SK-MEL-5 (cell line): ENCODE measurements at regions not wholly inside any gene's neighbourhood (a gene's known extent, or its start where the extent isn't known, plus 50 kb on each side); places are given as distances from the start of the nearest gene placed in this dataset.
"Not testable (repeated sequence)": the region's sequence is repeated elsewhere in the genome, so short reads cannot be mapped to it uniquely, and the experiment has no call there.

ENCODE experiments used
- DNase-seq: peaks from one replicate; pipeline ENCODE4 v3.0.0-alpha.2; 2016; ENCODE audit warnings: low read depth, low spot score
- in situ Hi-C: cut with HindIII; loops from 2 replicates; pipeline ENCODE4 v1.10.0; 2016; ENCODE audit warnings: low sequenced_read_pairs, high pct_unique_total_duplicates, low pct_unique_long_range_greater_than_20kb

DNA sequence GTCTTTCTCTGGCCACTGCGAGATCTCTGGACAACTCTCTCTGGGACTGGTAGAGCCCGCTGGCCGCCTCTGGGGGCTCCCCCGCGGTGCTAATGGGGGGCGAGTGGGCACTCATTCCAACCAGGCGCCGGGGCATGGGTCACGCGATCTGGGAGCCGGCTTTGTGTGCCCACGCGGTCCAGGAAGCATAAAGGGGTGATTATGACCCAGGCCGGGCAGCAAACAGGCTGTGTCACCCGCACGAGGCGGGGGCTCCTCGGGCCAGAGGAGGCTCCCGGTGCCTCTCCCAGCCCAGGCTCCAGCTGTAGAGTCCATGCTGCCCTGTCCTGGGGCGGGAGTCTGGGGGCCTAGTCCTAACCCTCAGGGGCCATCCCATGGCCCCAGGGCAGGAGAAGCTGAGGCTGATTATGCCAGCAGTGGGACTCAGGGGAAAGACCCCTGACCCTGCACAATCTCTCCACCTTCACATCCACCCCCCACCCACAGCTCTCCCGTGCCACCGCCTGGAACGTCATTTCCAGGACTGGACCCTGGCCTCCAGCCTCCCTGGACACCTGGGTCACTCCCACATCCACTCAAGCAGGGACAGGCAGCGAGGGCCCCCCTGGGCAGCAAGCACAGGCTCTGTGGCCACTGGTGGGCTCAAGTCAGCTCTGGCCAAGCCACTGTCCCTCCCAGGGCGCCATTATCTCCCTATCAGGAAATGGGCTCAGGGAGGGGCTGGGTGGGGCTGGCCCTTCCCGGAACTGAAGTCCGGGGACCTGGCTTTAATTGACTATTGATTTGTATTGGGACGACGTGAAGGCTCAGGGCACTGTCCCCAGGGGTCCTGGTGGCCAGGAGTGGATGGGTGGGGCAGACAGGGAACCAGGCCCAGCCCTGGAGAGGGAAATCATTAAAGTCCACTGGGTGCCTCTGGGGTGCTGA lies 50.0 kb downstream of the PTPRS start:
- in situ Hi-C loops, result no loop called here
- peak; percentile 70 for DNase-seq

DNA sequence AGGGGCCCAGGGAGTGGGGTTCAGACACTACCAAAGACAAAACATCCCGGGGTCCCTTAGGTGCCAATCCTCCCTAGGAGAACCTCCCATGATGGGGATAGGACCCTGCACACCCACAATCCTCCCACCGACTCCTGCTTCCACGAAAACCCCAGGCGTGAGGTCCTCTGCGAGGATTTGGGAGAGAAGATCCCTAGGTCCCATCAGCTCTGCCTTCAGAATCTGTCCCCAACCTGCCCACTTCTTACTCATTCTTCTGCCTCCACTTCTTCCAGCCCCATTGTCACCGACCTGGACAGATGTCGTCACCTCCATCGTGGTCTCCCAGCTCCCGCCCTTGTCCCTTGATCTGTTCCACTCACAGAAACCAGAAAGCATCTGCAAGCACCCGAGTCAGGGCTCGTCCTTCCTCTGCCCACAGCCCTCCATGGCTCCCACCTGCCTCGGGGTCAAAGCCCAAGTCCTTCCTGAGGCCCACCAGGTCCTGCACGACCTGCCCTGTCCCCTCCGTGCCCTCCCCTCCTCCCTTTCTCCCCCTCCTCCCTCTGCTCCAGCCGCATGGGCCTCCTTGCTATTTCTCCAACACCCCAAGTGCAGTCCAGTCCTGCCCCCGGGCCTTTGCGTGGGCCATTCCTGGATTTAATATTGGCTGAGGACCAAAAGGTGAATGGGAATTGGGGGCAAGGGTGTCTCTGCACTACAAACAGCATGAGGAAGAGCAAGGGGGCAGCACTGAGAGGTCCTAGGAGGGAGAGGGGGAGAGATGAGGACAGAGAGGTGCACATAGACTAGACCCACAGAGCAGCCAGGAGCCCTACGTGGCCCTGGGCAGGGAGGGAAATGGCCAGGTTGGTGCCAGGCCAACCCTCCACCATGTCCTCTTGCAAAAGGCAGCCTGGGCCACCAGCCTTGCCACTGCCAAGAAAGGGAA lies 51.3 kb downstream of the PTPRS start:
- in situ Hi-C loops, result no loop called here
- DNase-seq, result peak; percentile 30

DNA sequence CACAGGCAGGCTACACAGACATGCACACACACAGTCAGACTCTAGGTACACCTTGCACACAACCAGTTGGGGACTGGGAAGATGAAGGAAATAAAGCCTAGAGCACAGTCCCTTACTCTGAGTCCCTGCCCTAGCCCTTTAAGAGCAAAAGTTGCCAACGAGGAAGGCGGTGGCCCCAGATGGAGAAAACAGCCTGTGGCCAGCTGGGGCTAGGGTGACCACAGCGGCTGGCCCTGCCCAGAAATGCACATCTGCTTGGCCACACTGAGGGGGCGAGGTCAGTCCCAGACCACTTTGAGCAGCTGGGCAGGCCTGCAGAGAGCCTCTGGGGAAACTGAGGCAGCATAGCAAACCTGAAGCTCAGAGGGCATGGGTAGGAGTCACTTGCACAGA lies 52.3 kb downstream of the PTPRS start:
- no peak for DNase-seq
- in situ Hi-C loops, result no loop called here

GRCh38 chr19:5287066-5287465 lies 53.5 kb downstream of the PTPRS start:
- no peak for DNase-seq

DNA sequence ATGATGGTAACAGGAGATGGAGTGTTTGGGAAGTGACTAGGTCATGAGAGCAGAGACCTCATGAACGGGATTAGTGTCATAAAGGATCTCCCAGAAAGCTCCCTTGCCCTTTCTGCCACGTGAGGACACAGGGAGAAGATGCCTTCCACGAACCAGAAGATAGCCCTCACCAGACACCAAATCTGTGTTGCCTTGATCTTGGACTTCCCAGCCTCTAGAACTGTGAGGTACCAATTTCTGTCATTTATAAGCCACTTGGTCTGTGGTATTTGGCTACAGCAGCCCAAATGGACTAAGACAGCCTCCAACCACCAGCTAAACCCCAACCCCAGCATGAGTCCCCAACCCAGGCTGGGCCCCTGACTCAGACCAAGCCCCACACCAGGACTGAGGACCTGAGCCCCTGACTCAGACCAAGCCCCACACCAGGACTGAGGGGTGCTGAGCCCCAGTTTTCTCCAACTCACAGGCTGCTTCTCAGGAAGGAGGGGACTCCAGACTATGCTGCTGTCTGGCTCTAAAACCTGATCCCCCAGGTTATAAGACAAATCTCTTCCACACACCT lies 54.1 kb downstream of the PTPRS start:
- in situ Hi-C loops, result no loop called here
- peak; percentile 38 for DNase-seq

More at GRCh38 chr19:5287066-5287465, 53.5 kb downstream of the PTPRS start:
- in situ Hi-C loops, result no loop called here

DNA sequence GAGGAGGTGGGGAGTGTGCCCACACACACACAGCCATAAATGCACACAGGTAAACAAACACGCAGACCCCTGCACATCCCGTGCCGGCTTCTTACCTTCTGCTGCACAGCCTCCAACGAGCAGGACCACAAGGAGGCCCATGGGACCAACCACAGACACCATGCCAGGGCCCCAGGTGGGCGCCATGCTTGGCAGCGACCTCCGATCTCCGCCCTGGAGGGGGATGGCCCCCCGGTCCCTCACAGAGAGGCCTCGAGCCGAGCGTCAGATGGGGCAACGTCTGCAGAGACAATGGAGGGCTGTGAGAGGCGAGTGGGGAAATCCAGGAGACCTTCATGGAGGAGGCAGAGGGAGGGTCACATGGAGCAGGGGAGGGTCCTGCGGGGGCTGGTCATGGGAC lies 54.7 kb downstream of the PTPRS start:
- no peak for DNase-seq
- in situ Hi-C loops, result no loop called here

DNA sequence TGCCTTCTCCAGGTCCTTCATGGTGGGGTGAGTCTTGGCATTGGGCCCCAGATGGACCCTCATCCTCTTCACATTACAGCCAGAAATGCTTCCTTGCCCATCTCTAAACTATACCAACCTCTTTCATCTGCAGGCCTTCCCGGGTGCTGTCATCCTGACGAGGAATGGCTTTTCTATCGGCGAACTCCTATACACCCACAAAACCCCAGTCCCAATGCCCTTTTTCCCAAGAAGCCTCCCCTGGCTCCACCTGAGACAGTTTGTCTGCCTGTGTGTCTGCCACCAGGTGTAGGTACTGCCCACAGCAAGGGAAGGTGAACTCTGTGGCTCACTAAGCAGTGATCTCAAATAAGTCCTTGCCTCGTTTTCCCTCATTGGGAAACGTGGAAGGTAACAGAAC lies 55.3 kb downstream of the PTPRS start:
- no peak for DNase-seq
- in situ Hi-C loops, result no loop called here

DNA sequence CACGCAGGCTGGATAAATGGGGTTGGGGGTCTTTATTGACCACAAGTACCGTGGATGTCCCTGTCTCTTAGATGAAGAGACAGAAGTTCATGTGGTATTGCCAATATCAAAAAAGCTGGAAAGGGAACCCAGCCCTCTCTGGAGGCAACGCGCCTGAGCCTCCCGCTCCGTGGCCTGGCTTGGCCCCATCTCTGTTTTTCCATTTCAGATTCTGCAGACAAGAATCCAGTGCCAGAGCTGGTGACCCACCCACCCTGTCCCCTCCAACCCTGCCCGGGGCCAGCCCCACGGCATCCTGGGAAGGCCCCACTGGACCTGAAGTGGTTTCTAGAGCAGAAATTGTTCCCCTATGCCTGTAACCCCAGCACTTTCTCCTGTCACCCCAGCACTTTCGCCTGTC lies 57.7 kb downstream of the PTPRS start:
- DNase-seq, result no peak
- in situ Hi-C loops, result no loop called here

DNA sequence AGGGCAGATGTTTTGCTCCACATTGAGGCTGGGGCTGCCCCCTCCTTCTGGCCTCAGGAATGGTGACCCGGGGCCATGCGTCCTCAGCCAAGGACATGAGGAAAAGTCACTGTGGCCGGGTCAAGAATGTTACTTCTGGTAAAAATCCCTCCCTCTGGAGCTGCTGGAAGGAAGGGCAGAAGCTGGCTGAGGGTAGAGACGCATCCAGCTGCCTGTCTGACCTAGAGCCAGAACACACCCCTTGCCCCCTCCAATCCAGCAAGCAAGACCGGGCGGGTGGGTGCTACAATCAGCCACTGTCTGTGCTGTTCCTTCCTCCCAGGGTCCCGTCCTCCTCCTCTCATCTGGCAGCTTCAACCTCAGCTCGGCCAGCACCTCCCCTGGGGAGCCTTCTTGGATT lies 59.0 kb downstream of the PTPRS start:
- in situ Hi-C loops, result no loop called here
- DNase-seq, result no peak

GRCh38 chr19:5275668-5276067 lies 64.9 kb downstream of the PTPRS start:
- in situ Hi-C loops, DNase-seq: not testable (repeated sequence)

- DNase-seq, result no peak
- in situ Hi-C loops, result no loop called here
Observed at GRCh38 chr19:5273782-5274181, 66.8 kb downstream of the PTPRS start.

- peak; percentile 25 for DNase-seq
- in situ Hi-C loops, result no loop called here
Observed at GRCh38 chr19:5271145-5271544, 69.5 kb downstream of the PTPRS start.

- no peak for DNase-seq
- in situ Hi-C loops, result no loop called here
Observed at GRCh38 chr19:5269926-5270325, 70.7 kb downstream of the PTPRS start.

GRCh38 chr19:5269279-5269678 lies 71.3 kb downstream of the PTPRS start:
- in situ Hi-C loops, result no loop called here
- DNase-seq, result no peak

- in situ Hi-C loops, result no loop called here
- DNase-seq, result no peak
Observed at GRCh38 chr19:5268801-5269200, 71.8 kb downstream of the PTPRS start.

- no peak for DNase-seq
- in situ Hi-C loops, result no loop called here
Observed at GRCh38 chr19:5265260-5265659, 75.4 kb downstream of the PTPRS start.

DNA sequence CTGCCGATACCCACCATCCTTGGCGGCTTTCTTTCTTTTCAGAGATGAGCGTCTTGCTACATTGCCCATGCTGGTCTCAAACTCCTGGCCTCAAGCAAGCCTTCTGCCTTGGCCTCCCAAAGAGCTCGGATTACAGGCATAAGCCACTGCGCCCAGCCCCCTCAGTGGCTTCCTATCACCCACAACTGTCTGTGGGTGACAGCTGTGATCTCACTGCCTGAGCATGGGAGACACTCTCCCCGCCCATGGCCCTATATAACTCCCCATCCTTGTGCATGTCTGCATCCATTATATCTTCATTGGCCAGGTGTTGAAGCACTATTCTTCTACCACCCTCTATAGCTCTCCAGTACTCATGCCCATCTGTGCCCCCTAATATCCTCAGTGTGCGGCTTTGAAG lies 76.2 kb downstream of the PTPRS start:
- no peak for DNase-seq
- in situ Hi-C loops, result no loop called here

- no peak for DNase-seq
- in situ Hi-C loops, result no loop called here
Observed at GRCh38 chr19:5263615-5264014, 77.0 kb downstream of the PTPRS start.
